ENCODE measurements at regions not wholly inside any gene's neighbourhood (a gene's known extent, or its start where the extent isn't known, plus 50 kb on each side); places are given as distances from the start of the nearest gene placed in this dataset.
"Not testable (repeated sequence)": the region's sequence is repeated elsewhere in the genome, so short reads cannot be mapped to it uniquely, and the experiment has no call there.

GRCh38 chr7:32816409-32816948, 75.1 kb downstream of the KBTBD2 start:
- DNase-seq: not testable (repeated sequence)

GRCh38 chr7:32814779-32815178, 76.8 kb downstream of the KBTBD2 start:
- not testable (repeated sequence) for DNase-seq

DNA sequence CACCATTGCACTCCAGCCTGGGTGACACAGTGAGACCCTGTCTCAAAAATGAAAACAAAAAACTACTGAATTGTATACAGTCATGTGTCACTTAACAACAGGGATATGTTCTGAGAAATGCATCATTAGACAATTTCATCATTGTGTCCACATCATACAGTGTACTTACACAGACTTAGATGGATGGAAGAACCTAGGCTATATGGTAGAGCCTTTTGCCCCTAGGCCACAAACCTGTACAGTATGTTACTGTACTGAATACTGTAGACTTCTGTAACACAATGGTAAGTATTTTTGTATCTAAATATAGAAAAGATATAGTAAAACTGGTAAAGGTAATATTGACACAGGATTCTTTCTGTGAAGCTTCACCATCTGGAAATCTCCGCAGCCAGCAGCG, 81.7 kb downstream of the KBTBD2 start:
- no peak for DNase-seq

DNA sequence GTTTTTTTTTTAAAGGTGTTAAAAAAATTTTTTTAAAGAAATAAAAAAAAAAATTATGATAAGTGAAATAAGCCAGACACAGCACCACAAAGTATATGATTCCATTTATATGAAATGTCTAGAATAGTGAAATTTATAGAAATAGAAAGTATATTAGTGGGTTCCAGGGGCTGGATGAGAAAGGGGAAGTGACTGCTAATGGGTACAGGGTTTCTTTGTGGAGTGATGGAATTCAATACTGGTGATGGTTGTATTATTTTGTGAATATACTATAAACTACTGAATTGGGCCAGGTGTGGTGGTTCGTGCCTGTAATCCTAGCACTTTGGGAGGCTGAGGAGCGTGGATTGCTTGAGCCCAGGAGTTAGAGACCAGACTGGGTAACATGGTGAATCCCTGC, 82.2 kb downstream of the KBTBD2 start:
- DNase-seq: no peak

DNA sequence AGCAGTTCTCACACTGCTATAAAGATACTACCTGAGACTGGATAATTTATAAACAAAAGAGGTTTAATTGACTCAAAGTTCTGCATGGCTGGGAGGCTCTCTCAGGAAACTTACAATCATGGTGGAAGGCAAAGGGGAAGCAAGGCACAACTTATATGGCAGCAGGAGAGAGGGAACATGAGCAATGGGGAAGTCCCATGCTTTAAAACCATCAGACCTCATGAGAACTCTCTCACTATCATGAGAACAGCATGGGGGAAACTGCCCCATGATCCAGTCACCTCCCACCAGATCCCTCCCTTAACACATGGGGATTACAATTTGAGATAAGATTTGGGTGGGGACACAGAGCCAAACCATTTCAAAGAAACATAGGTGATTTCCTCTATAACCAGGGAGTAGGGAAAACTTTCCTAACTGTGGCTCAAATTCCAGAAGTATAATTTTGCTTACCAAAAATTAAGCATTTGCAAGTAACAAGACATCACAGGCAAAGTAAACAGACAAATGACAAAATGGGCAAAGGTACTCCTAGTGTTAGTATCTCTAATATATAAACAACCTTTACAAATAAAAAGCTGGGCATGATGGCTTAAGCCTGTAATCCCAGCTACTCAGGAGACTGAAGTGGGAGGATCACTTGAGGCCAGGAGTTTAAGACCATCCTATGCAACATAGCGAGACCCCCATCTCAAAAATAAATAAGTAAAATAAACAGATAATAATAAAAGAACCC, 88.0 kb downstream of the KBTBD2 start:
- no peak for DNase-seq

- no peak for DNase-seq
Observed at GRCh38 chr7:32802305-32802910, 89.2 kb downstream of the KBTBD2 start.

DNA sequence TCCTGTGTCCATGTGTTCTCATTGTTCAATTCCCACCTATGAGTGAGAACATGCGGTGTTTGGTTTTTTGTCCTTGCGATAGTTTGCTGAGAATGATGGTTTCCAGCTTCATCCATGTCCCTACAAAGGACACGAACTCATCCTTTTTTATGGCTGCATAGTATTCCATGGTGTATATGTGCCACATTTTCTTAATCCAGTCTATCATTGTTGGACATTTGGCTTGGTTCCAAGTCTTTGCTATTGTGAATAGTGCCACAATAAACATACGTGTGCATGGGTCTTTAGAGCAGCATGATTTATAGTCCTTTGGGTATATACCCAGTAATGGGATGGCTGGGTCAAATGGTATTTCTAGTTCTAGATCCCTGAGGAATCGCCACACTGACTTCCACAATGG, 98.5 kb downstream of the KBTBD2 start:
- not testable (repeated sequence) for DNase-seq

DNA sequence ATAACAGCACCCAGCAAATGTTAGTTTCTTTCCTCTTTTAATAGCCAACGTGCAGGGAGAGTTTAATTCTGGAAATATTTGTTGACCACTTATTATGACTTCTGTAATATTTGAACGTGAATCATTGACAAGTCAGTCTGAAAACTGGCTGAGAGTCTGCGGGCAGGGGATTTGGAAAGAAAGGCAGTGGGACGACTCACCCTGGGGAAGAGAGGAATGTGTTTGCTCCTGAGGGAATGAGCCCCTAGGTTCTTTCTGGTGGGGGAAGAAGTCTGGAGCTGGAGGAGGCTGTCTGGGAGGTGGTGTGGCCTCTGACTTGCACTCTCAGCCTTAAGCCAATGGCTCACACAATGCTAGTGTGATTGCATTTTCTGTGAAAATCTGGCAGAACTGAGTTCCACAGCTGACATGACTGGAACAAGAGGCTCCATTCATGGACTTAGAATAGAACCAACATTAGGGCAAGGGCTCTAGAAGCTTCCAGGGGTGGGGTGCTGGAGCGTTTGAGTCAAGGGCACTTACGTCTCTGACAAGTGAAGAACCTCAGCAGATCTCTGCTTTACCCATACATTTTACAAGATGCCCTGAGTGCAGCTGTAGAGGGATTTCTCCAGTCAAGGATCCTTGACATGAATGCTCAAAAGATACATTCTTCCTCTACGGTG, 100.7 kb downstream of the KBTBD2 start:
- not testable (repeated sequence) for DNase-seq

GRCh38 chr7:32789266-32789665, 102.3 kb downstream of the KBTBD2 start:
- not testable (repeated sequence) for DNase-seq

GRCh38 chr7:32788174-32788573, 103.4 kb downstream of the KBTBD2 start:
- DNase-seq: not testable (repeated sequence)

DNA sequence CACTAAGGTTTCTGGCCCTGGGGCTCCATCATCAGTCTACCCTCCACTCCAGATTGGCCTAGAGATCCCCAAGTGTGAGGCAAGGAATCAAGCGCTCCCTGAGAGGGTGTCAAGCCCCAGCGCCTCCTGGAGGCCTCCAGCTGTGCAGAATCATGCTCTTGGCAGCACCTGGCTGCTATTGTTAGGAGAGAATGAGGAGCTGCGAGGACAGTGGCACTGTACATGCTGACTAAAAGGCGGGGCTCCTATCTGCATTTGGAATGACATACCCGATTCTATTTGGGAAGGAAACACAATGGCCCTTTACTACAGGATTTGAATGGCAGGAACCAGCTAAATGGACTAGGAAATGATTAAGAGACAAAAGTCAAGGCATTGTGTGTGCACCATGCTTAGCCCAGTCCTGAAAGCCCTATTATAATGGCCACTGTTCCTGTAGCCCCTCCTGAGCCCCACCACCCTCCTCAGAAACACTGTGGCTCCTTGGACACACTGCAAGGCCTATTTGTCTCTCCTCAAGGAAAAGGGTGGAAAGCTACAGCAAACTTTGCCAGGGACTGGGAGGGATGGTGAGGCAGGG, 106.1 kb downstream of the KBTBD2 start:
- not testable (repeated sequence) for DNase-seq

GRCh38 chr7:32779895-32780294, 111.7 kb downstream of the KBTBD2 start:
- DNase-seq: not testable (repeated sequence)

DNA sequence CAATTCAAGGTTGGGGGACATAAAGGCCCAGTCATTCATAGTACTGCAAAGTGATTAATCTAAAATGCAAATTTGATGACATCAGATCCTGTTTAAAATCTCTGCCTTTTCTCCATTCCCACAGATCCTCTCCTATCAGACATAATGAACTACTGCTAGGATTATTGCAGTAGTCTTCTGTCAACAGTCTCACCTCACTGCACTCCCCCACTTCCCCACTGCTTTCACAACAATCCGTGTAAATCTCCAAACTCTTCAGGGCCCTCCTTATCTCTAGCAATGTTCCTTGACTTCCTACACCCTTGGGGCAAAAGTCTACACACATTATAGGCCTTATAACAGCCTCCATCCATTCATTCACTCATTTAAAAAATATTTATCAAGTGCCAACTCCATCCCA, 112.4 kb downstream of the KBTBD2 start:
- DNase-seq: no peak

DNA sequence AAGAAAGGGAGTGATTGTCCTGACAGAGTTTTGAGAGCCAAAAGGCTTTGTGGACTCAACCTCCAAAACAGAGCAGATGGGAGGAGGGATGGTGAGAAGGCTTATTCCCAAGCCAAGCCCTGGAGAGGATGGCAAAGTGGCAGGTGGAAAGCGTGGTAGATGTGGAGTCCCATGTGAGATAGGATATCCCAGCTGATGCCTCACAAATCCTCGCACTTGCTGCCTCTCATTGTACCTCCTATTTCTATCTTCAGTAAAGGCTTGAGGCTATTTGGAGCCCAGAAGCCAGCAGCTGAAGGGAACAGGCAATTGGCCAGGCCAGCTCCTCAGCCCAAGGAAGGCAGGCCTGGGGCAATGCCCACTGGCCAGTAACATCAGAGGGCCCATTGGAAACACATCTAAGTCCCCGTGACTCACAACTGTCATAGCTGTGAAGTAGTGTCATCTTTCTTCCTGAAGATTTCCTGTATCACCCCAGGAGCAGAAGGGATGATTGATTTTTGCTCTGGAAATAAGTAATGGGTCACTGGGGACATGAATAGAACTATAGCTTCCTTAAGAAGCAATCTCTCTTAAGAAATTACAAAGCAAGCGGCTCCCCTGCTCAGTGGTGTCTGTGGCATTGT, 114.4 kb downstream of the KBTBD2 start:
- not testable (repeated sequence) for DNase-seq

- DNase-seq: not testable (repeated sequence)
Observed at GRCh38 chr7:32776318-32776717, 115.2 kb downstream of the KBTBD2 start.

DNA sequence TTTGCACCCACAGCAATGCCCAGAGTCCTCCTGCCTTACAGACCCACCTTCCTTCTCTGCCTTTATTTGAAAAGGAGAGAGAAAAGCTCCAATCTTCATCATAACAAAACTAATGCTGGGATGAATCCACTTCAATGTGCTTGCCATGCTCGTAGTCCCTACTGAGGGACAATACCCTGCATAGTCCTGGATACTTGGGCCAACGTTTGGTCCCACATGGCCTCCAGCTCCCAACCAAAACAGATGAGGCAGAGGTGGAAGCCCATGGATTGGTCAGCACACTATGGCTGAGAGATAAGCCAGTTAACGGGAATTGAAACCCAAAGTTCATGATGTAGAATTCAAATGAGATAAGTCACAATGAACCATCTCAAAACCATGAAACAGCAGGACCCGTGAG, 115.8 kb downstream of the KBTBD2 start:
- DNase-seq: not testable (repeated sequence)

GRCh38 chr7:32774541-32774951, 117.0 kb downstream of the KBTBD2 start:
- DNase-seq: no peak

DNA sequence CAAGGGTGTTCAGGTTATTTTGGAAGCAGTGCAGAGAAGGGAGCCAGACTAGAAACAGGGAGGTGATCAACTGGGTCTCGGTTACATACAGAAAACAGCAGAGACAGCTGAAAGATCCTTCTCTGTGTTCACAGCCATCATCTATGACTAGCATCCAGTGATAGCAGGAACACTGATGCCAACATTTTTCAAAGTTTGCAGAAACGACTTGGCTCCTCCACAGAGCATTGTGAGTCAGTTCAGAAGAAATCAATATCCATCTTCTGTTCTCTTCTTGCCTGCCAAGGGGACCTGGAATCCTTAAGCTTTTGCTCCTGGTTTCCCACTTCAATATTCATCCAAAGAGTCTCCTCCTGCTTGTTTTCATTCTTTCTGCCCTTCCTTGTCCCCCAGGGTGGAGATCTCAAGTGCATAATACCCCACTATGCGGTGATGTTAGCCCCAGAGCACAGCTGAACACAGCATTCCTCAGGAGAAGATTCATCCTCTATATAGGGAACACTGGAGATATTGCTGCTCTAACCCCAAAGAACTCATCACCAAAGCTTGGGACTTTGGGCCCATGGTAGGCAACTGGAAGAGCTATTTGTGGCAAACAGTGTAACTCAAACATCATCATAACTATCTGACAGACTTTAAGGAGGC, 122.6 kb downstream of the KBTBD2 start:
- not testable (repeated sequence) for DNase-seq

DNA sequence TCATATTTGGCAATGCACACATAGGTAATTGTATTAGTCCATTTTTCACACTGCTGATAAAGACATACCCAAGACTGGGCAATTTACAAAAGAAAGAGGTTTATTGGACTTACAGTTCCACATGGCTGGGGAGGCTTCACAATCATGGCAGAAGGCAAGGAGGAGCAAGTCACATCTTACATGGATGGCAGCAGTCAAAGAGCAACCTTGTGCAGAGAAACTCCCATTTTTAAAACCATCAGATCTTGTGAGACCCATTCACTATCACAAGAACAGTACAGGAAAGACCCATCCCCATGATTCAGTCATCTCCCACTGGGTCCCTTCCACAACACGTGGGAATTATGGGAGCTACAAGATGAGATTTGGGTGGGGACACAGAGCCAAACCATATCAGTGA, 123.2 kb downstream of the KBTBD2 start:
- DNase-seq: not testable (repeated sequence)

DNA sequence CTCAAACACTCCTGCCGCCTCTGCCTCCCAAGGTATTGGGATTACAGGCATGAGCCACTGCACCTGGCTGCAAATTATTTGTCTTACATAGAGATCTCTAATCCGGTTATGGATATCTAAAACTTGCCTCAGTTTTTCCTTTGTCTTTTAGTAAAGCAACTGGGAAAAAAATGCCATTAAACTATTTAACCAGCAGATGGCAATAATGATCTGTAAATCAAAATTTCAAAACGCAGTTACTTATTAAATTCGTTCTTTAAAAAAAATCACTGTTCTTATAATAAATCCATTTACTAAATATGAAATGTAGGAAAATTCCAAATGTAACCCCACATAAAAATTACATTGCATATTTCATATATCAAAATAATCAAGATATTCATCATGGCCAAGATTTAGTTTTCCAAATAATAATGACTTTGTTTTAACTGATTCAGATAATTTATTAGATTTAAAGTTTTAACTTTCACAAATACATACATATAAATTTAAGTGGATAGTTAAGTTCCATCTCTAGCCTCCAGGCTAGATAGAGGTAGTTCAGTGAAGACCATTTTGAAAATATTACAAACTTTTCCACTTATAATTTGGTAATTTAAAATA, 125.8 kb downstream of the KBTBD2 start:
- DNase-seq: not testable (repeated sequence)

DNA sequence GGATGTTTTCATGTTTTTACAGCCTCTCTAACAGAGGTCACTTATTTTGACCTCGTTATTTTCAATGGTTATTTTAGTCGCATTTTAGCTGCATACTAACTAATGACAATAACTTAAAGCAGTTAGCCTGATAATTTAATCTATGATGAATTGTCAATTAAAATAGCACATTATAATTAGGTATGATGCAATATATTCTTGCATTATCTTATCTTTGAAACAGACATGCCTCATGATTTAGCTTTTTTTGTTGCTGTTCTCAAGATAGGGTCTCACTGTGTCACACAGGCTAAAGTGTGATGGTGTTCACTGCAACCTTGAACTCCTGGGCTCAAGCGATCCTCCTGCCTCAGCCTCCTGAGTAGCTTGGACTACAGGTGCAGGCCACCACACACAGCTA, 126.4 kb downstream of the KBTBD2 start:
- no peak for DNase-seq

- DNase-seq: no peak
Observed at GRCh38 chr7:32762925-32763293, 128.7 kb downstream of the KBTBD2 start.
